PFSK-1 (cell line): ENCODE measurements at regions not wholly inside any gene's neighbourhood (a gene's known extent, or its start where the extent isn't known, plus 50 kb on each side); places are given as distances from the start of the nearest gene placed in this dataset.

Experiments used
- FOXP2 ChIP-seq: optimal IDR thresholded peaks from 2 replicates; pipeline ENCODE3; 2011; ENCODE audit warnings: borderline replicate concordance, control low read depth, inconsistent platforms; ENCODE audit not compliant: insufficient read depth; ENCODE audit errors: extremely low read length, extremely low read depth
- POLR2AphosphoS5 ChIP-seq: IDR thresholded peaks from 2 replicates; pipeline ENCODE4 v1.6.1; 2012; ENCODE audit warnings: low read depth, mild to moderate bottlenecking, control low read depth, low read length, moderate library complexity
- SIN3A ChIP-seq: IDR thresholded peaks from 2 replicates; pipeline ENCODE4 v1.6.1; 2012; ENCODE audit warnings: mild to moderate bottlenecking, low read length, moderate library complexity, borderline replicate concordance; ENCODE audit not compliant: insufficient read depth
- TAF1 ChIP-seq: IDR thresholded peaks from 2 replicates; pipeline ENCODE4 v1.6.1; 2012; ENCODE audit warnings: low read length, control low read depth, borderline replicate concordance; ENCODE audit not compliant: insufficient read depth

DNA sequence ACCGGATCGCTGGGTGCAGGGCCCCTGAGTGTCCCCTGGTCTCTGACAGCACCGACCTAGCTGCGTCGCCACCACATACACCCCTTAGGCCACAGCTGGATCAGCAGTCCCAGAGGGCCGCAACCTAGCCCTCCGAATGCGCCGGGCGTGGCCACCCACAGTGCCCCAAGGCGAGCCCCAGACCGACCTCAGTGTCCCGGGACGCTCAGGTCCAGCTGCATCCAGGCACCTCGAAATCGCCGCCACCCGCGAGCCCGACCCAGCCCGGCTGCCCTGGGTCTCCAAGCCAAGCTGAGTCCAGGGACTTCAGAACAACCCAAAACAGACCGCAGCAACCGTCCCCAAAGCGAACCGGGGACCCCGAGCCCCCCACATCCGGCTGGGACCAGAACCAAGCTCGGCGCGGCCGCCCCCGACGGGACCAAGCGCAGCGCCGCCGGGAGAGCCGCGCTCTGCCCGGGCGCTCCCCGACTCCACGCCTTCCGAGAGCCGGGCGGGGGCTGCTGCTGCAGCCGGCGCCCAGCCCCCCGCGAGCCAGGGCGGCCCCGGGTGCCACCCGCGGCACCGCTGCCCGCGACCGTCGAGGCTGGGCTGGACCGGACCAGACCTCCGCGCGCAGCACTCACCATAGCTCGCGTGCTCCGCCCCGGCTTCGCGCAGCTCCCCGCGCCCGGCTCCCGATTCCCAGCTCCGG, 54.6 kb upstream of the ECE1 start:
- TF ChIP-seq FOXP2 (no peak), POLR2AphosphoS5 (no peak), TAF1 (no peak), SIN3A (peak; percentile 25; the same call in 1 of the 2 replicates)
